ENCODE measurements at regions not wholly inside any gene's neighbourhood (a gene's known extent, or its start where the extent isn't known, plus 50 kb on each side); places are given as distances from the start of the nearest gene placed in this dataset.

GRCh38 chr3:144162042-144162441, 190.4 kb downstream of the DIPK2A start:
- Histone ChIP-seq H3K36me3 (ENCODE audit: control insufficient read depth in 2 of 2, extremely low read depth in 1 of 2, insufficient read depth in 2 of 2, low read length in 2 of 2) (no peaks in the 10 kb centered on the region), H3K4me1 (ENCODE audit: control insufficient read depth, extremely low read depth, insufficient read depth, low read length) (no peaks in the 10 kb centered on the region), H3K9me3 (ENCODE audit: control insufficient read depth, low read depth, low read length) (no peaks in the 10 kb centered on the region), H4K20me1 (ENCODE audit: control insufficient read depth, extremely low read depth, insufficient read depth, low read length) (no peaks in the 10 kb centered on the region), H2AFZ (ENCODE audit: control insufficient read depth, low read length) (no peak overlapping the region), H3K27ac (ENCODE audit: control insufficient read depth, insufficient read depth, low read length) (no peak overlapping the region), H3K27me3 (ENCODE audit: control insufficient read depth, extremely low read depth, insufficient read depth, low read length) (no peaks in the 10 kb centered on the region), H3K9me1 (ENCODE audit: control insufficient read depth, extremely low read depth, insufficient read depth, low read length) (no peaks in the 10 kb centered on the region), H3K9ac (ENCODE audit: control insufficient read depth, extremely low read depth, insufficient read depth, low read length) (no peak overlapping the region), H3K4me3 (ENCODE audit: control insufficient read depth in 2 of 3, extremely low read depth in 1 of 3, insufficient read depth in 2 of 3, low read depth in 1 of 3, low read length in 3 of 3) (no peak overlapping the region), H3K79me2 (ENCODE audit: control insufficient read depth, insufficient read depth, low read length) (no peaks in the 10 kb centered on the region), H3K4me2 (ENCODE audit: control insufficient read depth, extremely low read depth, insufficient read depth, low read depth, low read length) (no peak overlapping the region)
- DNase-seq (ENCODE audit: low read depth, low spot score) (no peak), FAIRE-seq (no peak)
- no peak for TF ChIP-seq EZH2 (IDR thresholded peaks at IDR 0.05; ENCODE audit: low read length)
- TF ChIP-seq CTCF (optimal IDR thresholded peaks at IDR 0.05 in 1 of 3, IDR thresholded peaks at IDR 0.05 in 1 of 3, conservative IDR thresholded peaks at IDR 0.05 in 1 of 3; ENCODE audit: extremely low read depth in 1 of 3, insufficient read depth in 2 of 3, low read length in 3 of 3), result no peak
- dilution Hi-C loops (cut with MboI; ENCODE audit: extremely low pct_ligation_motif_present, low sequenced_read_pairs), result no loop called here

- H3K4me2 ChIP-seq (ENCODE audit: control insufficient read depth, extremely low read depth, insufficient read depth, low read depth, low read length), result no peak overlapping the region
- no peaks in the 10 kb centered on the region for H3K79me2 ChIP-seq (ENCODE audit: control insufficient read depth, insufficient read depth, low read length)
- no peaks in the 10 kb centered on the region for H3K9me1 ChIP-seq (ENCODE audit: control insufficient read depth, extremely low read depth, insufficient read depth, low read length)
- H4K20me1 ChIP-seq (ENCODE audit: control insufficient read depth, extremely low read depth, insufficient read depth, low read length), result no peaks in the 10 kb centered on the region
- H3K9ac ChIP-seq (ENCODE audit: control insufficient read depth, extremely low read depth, insufficient read depth, low read length), result no peak overlapping the region
- FAIRE-seq (no peak), DNase-seq (ENCODE audit: low read depth, low spot score) (no peak)
- H3K4me3 ChIP-seq (ENCODE audit: control insufficient read depth in 2 of 3, extremely low read depth in 1 of 3, insufficient read depth in 2 of 3, low read depth in 1 of 3, low read length in 3 of 3), result no peak overlapping the region
- dilution Hi-C loops (cut with MboI; ENCODE audit: extremely low pct_ligation_motif_present, low sequenced_read_pairs), result no loop called here
- no peak for TF ChIP-seq EZH2 (IDR thresholded peaks at IDR 0.05; ENCODE audit: low read length)
- no peak for TF ChIP-seq CTCF (optimal IDR thresholded peaks at IDR 0.05 in 1 of 3, IDR thresholded peaks at IDR 0.05 in 1 of 3, conservative IDR thresholded peaks at IDR 0.05 in 1 of 3; ENCODE audit: extremely low read depth in 1 of 3, insufficient read depth in 2 of 3, low read length in 3 of 3)
- no peaks in the 10 kb centered on the region for H3K4me1 ChIP-seq (ENCODE audit: control insufficient read depth, extremely low read depth, insufficient read depth, low read length)
- no peaks in the 10 kb centered on the region for H3K9me3 ChIP-seq (ENCODE audit: control insufficient read depth, low read depth, low read length)
- no peaks in the 10 kb centered on the region for H3K27me3 ChIP-seq (ENCODE audit: control insufficient read depth, extremely low read depth, insufficient read depth, low read length)
- H3K27ac ChIP-seq (ENCODE audit: control insufficient read depth, insufficient read depth, low read length), result no peak overlapping the region
- no peak overlapping the region for H2AFZ ChIP-seq (ENCODE audit: control insufficient read depth, low read length)
- no peaks in the 10 kb centered on the region for H3K36me3 ChIP-seq (ENCODE audit: control insufficient read depth in 2 of 2, extremely low read depth in 1 of 2, insufficient read depth in 2 of 2, low read length in 2 of 2)
Measured at GRCh38 chr3:144164352-144164751, 192.7 kb downstream of the DIPK2A start.
